Panc1 (cell line): ENCODE measurements at regions not wholly inside any gene's neighbourhood (a gene's known extent, or its start where the extent isn't known, plus 50 kb on each side); places are given as distances from the start of the nearest gene placed in this dataset.

Experiments used
- ATAC-seq: fragments of 200-7000 bp; cut with Tn5 transposase; 2 replicates; pipeline ENCODE4 v1.9.1; 2020; ENCODE audit warnings: mild to moderate bottlenecking, moderate library complexity
- BruUV-seq: library from RNA; stranded (reverse); fragments of 400-500 nt; replicated peaks from 2 replicates; lab custom pipeline; 2021; lab: Mats Ljungman, UMichigan
- CTCF ChIA-PET: fragments of 300-600 bp; sonication (Branson Sonifier 250); formaldehyde crosslinking; loops from one replicate; lab custom pipeline; 2022; ENCODE audit warnings: antibody characterized with exemption; lab: Charles Lee
- POLR2A ChIA-PET: fragments of 300-600 bp; sonication (Branson Sonifier 250); formaldehyde crosslinking; loops from one replicate; lab custom pipeline; 2022; ENCODE audit warnings: antibody characterized with exemption; lab: Charles Lee
- DNase-seq: peaks from one replicate; pipeline ENCODE4 v3.0.0-alpha.2; 2010; ENCODE audit warnings: low read depth, low spot score
- H3K27ac ChIP-seq: 2 replicates; pipeline ENCODE4 v1.5.1; 2011; ENCODE audit warnings: mild to moderate bottlenecking, low read length, inconsistent platforms
- H3K27me3 ChIP-seq: fragments of 200-500 bp; sonication (Bioruptor generic); 2 replicates; pipeline ENCODE4 v1.6.0; 2014; ENCODE audit warnings: low read length, inconsistent platforms; ENCODE audit not compliant: control insufficient read depth, insufficient read depth
- H3K36me3 ChIP-seq: fragments of 200-500 bp; sonication (Bioruptor generic); 2 replicates; pipeline ENCODE4 v1.5.1; 2014; ENCODE audit warnings: inconsistent platforms, mild to moderate bottlenecking, low read length, moderate library complexity; ENCODE audit not compliant: control insufficient read depth, insufficient read depth
- H3K4me1 ChIP-seq: 2 replicates; pipeline ENCODE4 v1.5.1; 2011; ENCODE audit warnings: inconsistent platforms, mild to moderate bottlenecking, low read length, moderate library complexity; ENCODE audit not compliant: control insufficient read depth, insufficient read depth
- H3K4me3 ChIP-seq, 2 experiments: 2 replicates each; pipeline ENCODE4 v1.5.1; 2011 to 2012; ENCODE audit warnings: low read depth in 2 of 2, low read length in 2 of 2, mild to moderate bottlenecking in 2 of 2, inconsistent platforms in 1 of 2, moderate library complexity in 1 of 2
- H3K9me3 ChIP-seq: fragments of 200-500 bp; sonication (Bioruptor generic); 2 replicates; pipeline ENCODE4 v1.5.1; 2014; ENCODE audit warnings: low read depth, mild to moderate bottlenecking, inconsistent platforms, low read length, moderate library complexity; ENCODE audit not compliant: control insufficient read depth, insufficient read depth
- CTCF ChIP-seq: fragments of 450-650 bp; IDR thresholded peaks from 2 replicates; pipeline ENCODE4 v1.5.1; 2017; ENCODE audit warnings: mild to moderate bottlenecking
- POLR2AphosphoS5 ChIP-seq: IDR thresholded peaks from 2 replicates; pipeline ENCODE4 v1.6.1; 2012; ENCODE audit warnings: mild to moderate bottlenecking, low read depth, low read length, moderate library complexity
- REST ChIP-seq, 2 experiments: IDR thresholded peaks; 2 replicates each; pipeline ENCODE4 v1.6.1; 2011 to 2012; ENCODE audit warnings: low read depth in 2 of 2, control low read depth in 1 of 2, low read length in 1 of 2, mild to moderate bottlenecking in 1 of 2, moderate library complexity in 1 of 2; ENCODE audit not compliant: insufficient read depth in 1 of 2
- SIN3A ChIP-seq: IDR thresholded peaks from 2 replicates; pipeline ENCODE4 v1.6.1; 2012; ENCODE audit warnings: low read depth, mild to moderate bottlenecking, low read length, moderate library complexity, borderline replicate concordance; ENCODE audit not compliant: insufficient read depth
- TCF7L2 ChIP-seq: IDR thresholded peaks from 2 replicates; pipeline ENCODE4 v1.6.1; 2011; ENCODE audit warnings: mild to moderate bottlenecking, low read depth, low read length, inconsistent platforms
- in situ Hi-C: cut with HindIII; loops from 2 replicates; pipeline ENCODE4 v1.10.0; 2016; ENCODE audit warnings: low sequenced_read_pairs, low pct_unique_long_range_greater_than_20kb
- intact Hi-C: fragments of 100-400 bp; cut with micrococcal nuclease; formaldehyde crosslinking; loops from one replicate; pipeline ENCODE4 v1.10.0; 2022; ENCODE audit not compliant: unreplicated experiment

GRCh38 chr5:166236327-166236726, 2055.1 kb upstream of the WWC1 start:
- Histone ChIP-seq H3K9me3 (no peaks in the 10 kb centered on the region; the same call in 1 of the 2 replicates), H3K4me1 (no peaks in the 10 kb centered on the region), H3K36me3 (no peaks in the 10 kb centered on the region), H3K27ac (no peak overlapping the region), H3K4me3 (no peak overlapping the region), H3K27me3 (no peaks in the 10 kb centered on the region)
- in situ Hi-C loops (no loop called here), intact Hi-C loops (no loop called here)
- DNase-seq (no peak), ATAC-seq (no peak)
- BruUV-seq, result no TSS peak
- TF ChIP-seq REST (IDR thresholded peaks at IDR 0.05; ENCODE audit: insufficient read depth in 1 of 2, low read depth in 2 of 2, low read length in 1 of 2) (no peak), TCF7L2 (no peak), CTCF (no peak)
- ChIA-PET CTCF (no interaction called here), POLR2A (no interaction called here)

- H3K27ac ChIP-seq, result no peak overlapping the region
- TF ChIP-seq POLR2AphosphoS5, result no peak
- no peak for TF ChIP-seq REST (IDR thresholded peaks at IDR 0.05; ENCODE audit: insufficient read depth in 1 of 2, low read depth in 2 of 2, low read length in 1 of 2)
- no peak for TF ChIP-seq SIN3A
- no peak for TF ChIP-seq TCF7L2
- no peak for TF ChIP-seq CTCF
- CTCF ChIA-PET, result no interaction called here
Observed at GRCh38 chr5:166240705-166241104, 2050.7 kb upstream of the WWC1 start.

More at GRCh38 chr5:166240705-166241104, 2050.7 kb upstream of the WWC1 start:
- Histone ChIP-seq H3K27me3 (no peaks in the 10 kb centered on the region), H3K9me3 (no peaks in the 10 kb centered on the region), H3K4me3 (no peak overlapping the region), H3K36me3 (no peaks in the 10 kb centered on the region), H3K4me1 (no peaks in the 10 kb centered on the region)
- in situ Hi-C loops (no loop called here), intact Hi-C loops (no loop called here)
- ATAC-seq (no peak), DNase-seq (no peak)
- BruUV-seq, result no TSS peak
- POLR2A ChIA-PET, result no interaction called here
